Heart right ventricle (tissue), 16 donors: ENCODE measurements at regions not wholly inside any gene's neighbourhood (a gene's known extent, or its start where the extent isn't known, plus 50 kb on each side); places are given as distances from the start of the nearest gene placed in this dataset.
A peak's percentile ranks its signal among the peaks of the same experiment; 100 is the strongest.

Experiments used
- ATAC-seq, 8 donors: fragments of 200-7000 bp; cut with Tn5 transposase; one replicate each; pipeline ENCODE4 v1.9.1; 2020; ENCODE audit warnings: mild to moderate bottlenecking in 8 of 8, moderate library complexity in 8 of 8, moderate number of reproducible peaks in 1 of 8
- DNase-seq, 2 donors: peaks; one replicate each; pipeline ENCODE4 v3.0.0-alpha.2; 2020
- H3K27ac ChIP-seq, 10 donors: fragments of 200-600 bp; sonication (generic) in 2 of 10; one replicate each; pipeline versions ENCODE4 v1.5.0 to v1.8.0; 2020 to 2022; ENCODE audit warnings: mild to moderate bottlenecking in 3 of 10
- H3K27me3 ChIP-seq, 7 donors: fragments of 200-600 bp; one replicate each; pipeline ENCODE4 v1.8.0; 2021 to 2022; ENCODE audit warnings: mild to moderate bottlenecking in 2 of 7
- H3K36me3 ChIP-seq, 9 donors: fragments of 200-600 bp; sonication (generic) in 1 of 9; one replicate each; pipeline versions ENCODE4 v1.5.0 to v1.8.0; 2020 to 2022; ENCODE audit warnings: mild to moderate bottlenecking in 2 of 9
- H3K4me1 ChIP-seq, 9 donors: fragments of 200-600 bp; sonication (generic) in 1 of 9; one replicate each; pipeline versions ENCODE4 v1.5.0 to v1.8.0; 2020 to 2022; ENCODE audit warnings: mild to moderate bottlenecking in 4 of 9
- H3K4me3 ChIP-seq, 10 donors: fragments of 200-600 bp; sonication (generic) in 2 of 10; one replicate each; pipeline versions ENCODE4 v1.5.0 to v1.8.0; 2020 to 2022; ENCODE audit warnings: mild to moderate bottlenecking in 7 of 10, moderate library complexity in 2 of 10
- H3K9me3 ChIP-seq, 11 donors: fragments of 200-600 bp in 10 of 11; sonication (generic) in 2 of 11; one replicate each; pipeline versions ENCODE4 v1.5.0 to v1.8.0; 2013 to 2022; ENCODE audit warnings: mild to moderate bottlenecking in 2 of 11, control low read depth in 1 of 11, moderate library complexity in 1 of 11
- CTCF ChIP-seq, 9 donors: fragments of 200-600 bp; sonication (generic) in 2 of 9; IDR thresholded peaks; one replicate each; pipeline versions ENCODE4 v1.5.0 to v1.8.0; 2021 to 2022; ENCODE audit warnings: antibody characterized with exemption in 9 of 9, mild to moderate bottlenecking in 5 of 9, moderate library complexity in 1 of 9
- WGBS, 2 donors: extraction: QIAGEN DNeasy Blood & Tissue Kit; methylation state at CpG; one replicate each; pipeline ENCODE4 v1.1.7; 2013; ENCODE audit warnings: inconsistent platforms in 1 of 2; 5-methylcytosine and 5-hydroxymethylcytosine counted together
- intact Hi-C, 10 donors: fragments of 100-400 bp; cut with DNase I; formaldehyde crosslinking; loops; one replicate each; pipeline versions ENCODE4 v1.11.1 to v1.14.2; 2022
- donor health status: Arrhythmogenic right ventricular cardiomyopathy.
- donor health status: ischemic (EF 13 %, LVEDD 7.1; RV severe dilation, severe dysfunction).
- donor health status: healthy with polysubstance abuse.
- donor health status: DM: no; HTN: yes; CAD: no.
- donor health status: DM: no; HTN: no; CAD: no.
- donor health status: ischemic (EF 25% LVEDD 6.9; RV normal size, moderate dysfunction).
- donor health status: ischemic (EF 25% LVEDD 5.7; RV mildly dilated, moderate dysfunction).
- donor health status: healthy.
- donor health status: DM: yes; HTN: yes; CAD: no.
- donor health status: Ischemic cardiomyopathy.
- donor health status: ischemic (EF 35%, LVEDD 5.7; RV mildly dilated, moderate dysfunction).
- donor health status: nonischemic (EF 11% LVEDD 7.7; RV severe dilation, severe dysfunction).
- donor health status: DM: yes; HTN: yes; CAD: no.
- donor health status: PGD.
- donor health status: ischemic (EF 29% LVEDD 5.4; RV normal size, mild dysfunction).
- donor health status: nonischemic (EF 23%, LVEDD 6.1; RV moderate dilation, normal function).

GRCh38 chr5:2891781-2892180 is 140.3 kb upstream of the IRX2 start:
- no peak for ATAC-seq
- TF ChIP-seq CTCF (IDR thresholded peaks at IDR 0.05) = no peak
- 92 to 95% methylated on average over 3 of the region's 3 CpGs for WGBS, 2 donors

GRCh38 chr5:2890011-2890410 is 138.5 kb upstream of the IRX2 start:
- Histone ChIP-seq H3K36me3 (no peaks in the 10 kb centered on the region), H3K9me3 (peaks cover 0 to 3% (median 0%) of the 10 kb centered on the region in 11 donors), H3K27me3 (no peaks in the 10 kb centered on the region), H3K27ac (no peak overlapping the region), H3K4me3 (no peak overlapping the region), H3K4me1 (no peaks in the 10 kb centered on the region)
- DNase-seq (no peak), ATAC-seq (no peak)
- TF ChIP-seq CTCF (IDR thresholded peaks at IDR 0.05) = no peak
- WGBS, 2 donors = 86 to 87% methylated on average over 14 of the region's 14 CpGs
- intact Hi-C loops = no loop called here

More at GRCh38 chr5:2891781-2892180, 140.3 kb upstream of the IRX2 start:
- no peaks in the 10 kb centered on the region for H3K27me3 ChIP-seq
- H3K9me3 ChIP-seq = peaks cover 0 to 3% (median 0%) of the 10 kb centered on the region in 11 donors
- no peak overlapping the region for H3K4me3 ChIP-seq
- no peaks in the 10 kb centered on the region for H3K4me1 ChIP-seq
- no peak for DNase-seq
- intact Hi-C loops = no loop called here
- no peak overlapping the region for H3K27ac ChIP-seq
- H3K36me3 ChIP-seq = no peaks in the 10 kb centered on the region

GRCh38 chr5:2888520-2889060 is 137.1 kb upstream of the IRX2 start:
- DNase-seq (no peak), ATAC-seq (no peak)
- no peaks in the 10 kb centered on the region for H3K36me3 ChIP-seq
- TF ChIP-seq CTCF (IDR thresholded peaks at IDR 0.05) = no peak
- H3K27ac ChIP-seq = no peak overlapping the region
- no peaks in the 10 kb centered on the region for H3K4me1 ChIP-seq
- intact Hi-C loops = no loop called here
- no peaks in the 10 kb centered on the region for H3K27me3 ChIP-seq
- WGBS, 2 donors = 94% methylated on average over 5 of the region's 5 CpGs
- H3K4me3 ChIP-seq = no peak overlapping the region
- H3K9me3 ChIP-seq = peaks cover 0 to 3% (median 0%) of the 10 kb centered on the region in 11 donors

- H3K27me3 ChIP-seq = no peaks in the 10 kb centered on the region
- 72 to 76% methylated on average over 7 of the region's 7 CpGs for WGBS, 2 donors
- peaks cover 0 to 3% (median 0%) of the 10 kb centered on the region in 11 donors for H3K9me3 ChIP-seq
- DNase-seq (no peak), ATAC-seq (peak in 1 of 8 donors; percentile 53)
- H3K4me1 ChIP-seq = no peaks in the 10 kb centered on the region
- no peaks in the 10 kb centered on the region for H3K36me3 ChIP-seq
- H3K27ac ChIP-seq = no peak overlapping the region
- no peak overlapping the region for H3K4me3 ChIP-seq
- intact Hi-C loops = no loop called here
- no peak for TF ChIP-seq CTCF (IDR thresholded peaks at IDR 0.05)
Observed at GRCh38 chr5:2887481-2888348, 136.2 kb upstream of the IRX2 start.
